ENCODE measurements at regions not wholly inside any gene's neighbourhood (a gene's known extent, or its start where the extent isn't known, plus 50 kb on each side); places are given as distances from the start of the nearest gene placed in this dataset.

DNA sequence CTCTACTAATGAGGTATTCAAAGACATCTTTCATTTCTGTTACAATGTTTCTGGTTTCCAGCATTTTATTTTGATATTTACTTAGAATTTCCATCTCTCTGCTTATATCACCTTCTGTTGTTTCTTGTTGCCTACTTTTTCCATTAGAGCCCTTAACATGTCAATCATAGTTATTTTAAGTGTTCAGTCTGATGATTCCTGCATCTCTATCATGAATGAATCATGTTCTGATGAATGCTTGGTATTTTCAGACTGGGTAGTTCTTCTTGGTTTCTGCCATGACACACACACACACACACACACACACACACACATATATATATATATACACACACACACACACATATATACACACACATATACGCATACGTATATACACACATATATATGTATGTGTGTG lies 486.4 kb upstream of the ISX start:
- H3K9me3 ChIP-seq (ENCODE audit: control insufficient read depth, insufficient read depth, low read depth, low read length) = no peaks in the 10 kb centered on the region
- H3K4me1 ChIP-seq (ENCODE audit: control insufficient read depth, extremely low read depth, insufficient read depth, low read length) = no peaks in the 10 kb centered on the region
- H3K27me3 ChIP-seq (ENCODE audit: control insufficient read depth, insufficient read depth, low read length) = no peaks in the 10 kb centered on the region
- H3K36me3 ChIP-seq (ENCODE audit: control insufficient read depth, insufficient read depth, low read length) = no peaks in the 10 kb centered on the region
- H3K27ac ChIP-seq (ENCODE audit: insufficient read depth, low read length) = no peak overlapping the region
- TF ChIP-seq EZH2 (IDR thresholded peaks at IDR 0.05; ENCODE audit: low read length, missing control alignments) = no peak
- TF ChIP-seq, protein P1, sequence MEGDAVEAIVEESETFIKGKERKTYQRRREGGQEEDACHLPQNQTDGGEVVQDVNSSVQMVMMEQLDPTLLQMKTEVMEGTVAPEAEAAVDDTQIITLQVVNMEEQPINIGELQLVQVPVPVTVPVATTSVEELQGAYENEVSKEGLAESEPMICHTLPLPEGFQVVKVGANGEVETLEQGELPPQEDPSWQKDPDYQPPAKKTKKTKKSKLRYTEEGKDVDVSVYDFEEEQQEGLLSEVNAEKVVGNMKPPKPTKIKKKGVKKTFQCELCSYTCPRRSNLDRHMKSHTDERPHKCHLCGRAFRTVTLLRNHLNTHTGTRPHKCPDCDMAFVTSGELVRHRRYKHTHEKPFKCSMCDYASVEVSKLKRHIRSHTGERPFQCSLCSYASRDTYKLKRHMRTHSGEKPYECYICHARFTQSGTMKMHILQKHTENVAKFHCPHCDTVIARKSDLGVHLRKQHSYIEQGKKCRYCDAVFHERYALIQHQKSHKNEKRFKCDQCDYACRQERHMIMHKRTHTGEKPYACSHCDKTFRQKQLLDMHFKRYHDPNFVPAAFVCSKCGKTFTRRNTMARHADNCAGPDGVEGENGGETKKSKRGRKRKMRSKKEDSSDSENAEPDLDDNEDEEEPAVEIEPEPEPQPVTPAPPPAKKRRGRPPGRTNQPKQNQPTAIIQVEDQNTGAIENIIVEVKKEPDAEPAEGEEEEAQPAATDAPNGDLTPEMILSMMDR (conservative IDR thresholded peaks at IDR 0.05 in 1 of 2, IDR thresholded peaks at IDR 0.05 in 1 of 2; ENCODE audit: low read depth in 1 of 2, low read length in 2 of 2) = no peak
- H3K79me2 ChIP-seq (ENCODE audit: control insufficient read depth, insufficient read depth, low read length) = no peaks in the 10 kb centered on the region
- H3K9ac ChIP-seq (ENCODE audit: insufficient read depth, low read length) = no peak overlapping the region
- no peak for DNase-seq (ENCODE audit: low read depth in 2 of 2)
- no peak overlapping the region for H3K4me3 ChIP-seq (replicated peaks in 1 of 4; ENCODE audit: control extremely low read depth in 1 of 4, insufficient read depth in 1 of 4, low read depth in 3 of 4, low read length in 4 of 4)
- H3K4me2 ChIP-seq (ENCODE audit: extremely low read depth, insufficient read depth, low read length) = no peak overlapping the region
- H4K20me1 ChIP-seq (ENCODE audit: control insufficient read depth, extremely low read depth, insufficient read depth, low read length) = no peaks in the 10 kb centered on the region
- no peak overlapping the region for H2AFZ ChIP-seq (ENCODE audit: low read length)

DNA sequence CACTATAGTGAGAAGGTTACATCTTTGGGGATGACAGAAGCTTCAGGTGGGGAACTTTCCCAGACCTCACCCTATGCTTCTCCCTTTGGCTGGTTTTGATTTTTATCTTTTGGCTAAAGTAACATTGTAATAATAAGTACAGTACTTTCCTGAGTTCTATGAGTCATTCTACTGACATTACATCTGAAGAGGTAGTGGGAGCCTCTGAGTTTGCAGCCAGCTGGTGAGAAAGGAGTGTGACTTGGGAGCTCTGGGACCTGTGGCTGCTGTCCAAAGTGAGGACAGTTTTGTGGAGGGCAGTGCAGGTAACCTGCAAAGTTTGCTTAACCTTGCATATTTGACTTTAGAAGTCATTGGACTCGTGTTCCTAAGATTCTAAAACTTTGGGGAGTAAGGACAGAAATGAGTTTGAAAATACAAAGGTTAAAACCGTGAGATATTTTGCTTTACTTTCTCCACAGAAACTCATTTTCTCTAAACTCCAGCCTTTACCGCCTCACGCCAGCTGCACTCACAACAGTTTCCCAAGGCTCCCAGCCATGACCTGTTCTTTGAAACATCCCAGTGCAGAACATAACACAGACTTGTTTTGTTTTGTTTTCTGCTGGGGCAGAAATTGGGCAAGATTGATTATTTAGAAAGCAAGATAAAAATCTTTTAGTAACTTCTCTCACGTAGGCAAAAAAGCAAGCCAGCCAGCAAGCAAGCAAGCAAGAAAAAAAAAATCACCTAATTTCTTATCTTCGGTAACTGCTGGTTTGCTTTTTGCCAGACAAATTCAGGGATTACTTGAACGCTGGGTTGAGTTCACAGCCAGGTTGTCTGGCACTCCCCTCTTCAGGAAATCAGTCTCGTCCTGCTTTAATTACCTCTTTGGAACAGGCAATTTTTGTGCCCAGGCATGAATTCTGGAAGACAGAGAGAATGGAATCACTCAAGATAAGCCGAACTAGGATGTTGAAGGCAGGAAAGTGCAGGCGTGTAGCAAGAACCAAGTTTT lies 478.3 kb upstream of the ISX start:
- H2AFZ ChIP-seq (ENCODE audit: low read length) = no peak overlapping the region
- H3K4me3 ChIP-seq (replicated peaks in 1 of 4; ENCODE audit: control extremely low read depth in 1 of 4, insufficient read depth in 1 of 4, low read depth in 3 of 4, low read length in 4 of 4) = no peak overlapping the region
- no peaks in the 10 kb centered on the region for H4K20me1 ChIP-seq (ENCODE audit: control insufficient read depth, extremely low read depth, insufficient read depth, low read length)
- H3K4me2 ChIP-seq (ENCODE audit: extremely low read depth, insufficient read depth, low read length) = no peak overlapping the region
- H3K27me3 ChIP-seq (ENCODE audit: control insufficient read depth, insufficient read depth, low read length) = no peaks in the 10 kb centered on the region
- H3K9me3 ChIP-seq (ENCODE audit: control insufficient read depth, insufficient read depth, low read depth, low read length) = no peaks in the 10 kb centered on the region
- no peak for TF ChIP-seq EZH2 (IDR thresholded peaks at IDR 0.05; ENCODE audit: low read length, missing control alignments)
- TF ChIP-seq, protein P1 (conservative IDR thresholded peaks at IDR 0.05 in 1 of 2, IDR thresholded peaks at IDR 0.05 in 1 of 2; ENCODE audit: low read depth in 1 of 2, low read length in 2 of 2) = no peak
- no peaks in the 10 kb centered on the region for H3K4me1 ChIP-seq (ENCODE audit: control insufficient read depth, extremely low read depth, insufficient read depth, low read length)
- H3K27ac ChIP-seq (ENCODE audit: insufficient read depth, low read length) = no peak overlapping the region
- DNase-seq (ENCODE audit: low read depth in 2 of 2) = no peak
- no peaks in the 10 kb centered on the region for H3K79me2 ChIP-seq (ENCODE audit: control insufficient read depth, insufficient read depth, low read length)
- H3K36me3 ChIP-seq (ENCODE audit: control insufficient read depth, insufficient read depth, low read length) = no peaks in the 10 kb centered on the region
- H3K9ac ChIP-seq (ENCODE audit: insufficient read depth, low read length) = no peak overlapping the region

DNA sequence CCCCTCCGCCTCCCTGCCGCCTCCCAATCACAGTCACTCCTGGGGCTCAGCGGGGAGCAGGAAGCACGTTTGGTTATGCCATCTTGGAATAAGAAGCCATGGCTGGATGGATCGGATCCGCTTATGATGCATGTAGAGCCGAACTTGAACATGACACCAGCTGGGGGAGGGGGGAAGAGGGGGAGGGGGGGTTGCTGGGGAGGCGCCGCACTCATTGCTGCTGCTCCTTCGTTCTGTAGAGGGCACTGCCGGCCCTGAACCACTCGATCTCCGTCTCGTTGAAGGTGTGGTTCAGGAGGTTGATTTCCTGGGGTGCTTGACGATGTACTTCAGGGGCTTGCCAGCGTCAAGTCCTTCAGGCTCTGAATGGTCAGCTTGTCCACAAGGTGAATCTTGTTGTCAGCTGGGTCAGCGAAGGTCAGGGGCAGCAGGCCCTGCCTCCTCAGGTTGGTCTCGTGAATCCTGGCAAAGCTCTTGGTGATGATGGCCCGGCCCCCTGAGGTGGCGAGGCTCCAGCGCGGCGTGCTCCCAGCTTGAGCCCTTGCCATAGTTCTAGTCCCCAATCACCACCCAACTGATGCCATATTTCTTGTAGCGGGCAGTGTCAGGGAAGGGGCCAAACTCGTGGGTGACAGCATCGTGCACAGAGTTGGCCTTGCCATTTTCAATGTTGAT lies 476.9 kb upstream of the ISX start:
- H3K4me3 ChIP-seq (replicated peaks in 1 of 4; ENCODE audit: control extremely low read depth in 1 of 4, insufficient read depth in 1 of 4, low read depth in 3 of 4, low read length in 4 of 4) = no peak overlapping the region
- DNase-seq (ENCODE audit: low read depth in 2 of 2) = no peak
- no peaks in the 10 kb centered on the region for H3K79me2 ChIP-seq (ENCODE audit: control insufficient read depth, insufficient read depth, low read length)
- no peak overlapping the region for H3K9ac ChIP-seq (ENCODE audit: insufficient read depth, low read length)
- no peak overlapping the region for H3K27ac ChIP-seq (ENCODE audit: insufficient read depth, low read length)
- H2AFZ ChIP-seq (ENCODE audit: low read length) = no peak overlapping the region
- no peaks in the 10 kb centered on the region for H3K4me1 ChIP-seq (ENCODE audit: control insufficient read depth, extremely low read depth, insufficient read depth, low read length)
- no peaks in the 10 kb centered on the region for H4K20me1 ChIP-seq (ENCODE audit: control insufficient read depth, extremely low read depth, insufficient read depth, low read length)
- H3K27me3 ChIP-seq (ENCODE audit: control insufficient read depth, insufficient read depth, low read length) = no peaks in the 10 kb centered on the region
- TF ChIP-seq EZH2 (IDR thresholded peaks at IDR 0.05; ENCODE audit: low read length, missing control alignments) = no peak
- TF ChIP-seq, protein P1 (conservative IDR thresholded peaks at IDR 0.05 in 1 of 2, IDR thresholded peaks at IDR 0.05 in 1 of 2; ENCODE audit: low read depth in 1 of 2, low read length in 2 of 2) = no peak
- no peaks in the 10 kb centered on the region for H3K9me3 ChIP-seq (ENCODE audit: control insufficient read depth, insufficient read depth, low read depth, low read length)
- H3K36me3 ChIP-seq (ENCODE audit: control insufficient read depth, insufficient read depth, low read length) = no peaks in the 10 kb centered on the region
- no peak overlapping the region for H3K4me2 ChIP-seq (ENCODE audit: extremely low read depth, insufficient read depth, low read length)
